ENCODE measurements at regions not wholly inside any gene's neighbourhood (a gene's known extent, or its start where the extent isn't known, plus 50 kb on each side); places are given as distances from the start of the nearest gene placed in this dataset.

DNA sequence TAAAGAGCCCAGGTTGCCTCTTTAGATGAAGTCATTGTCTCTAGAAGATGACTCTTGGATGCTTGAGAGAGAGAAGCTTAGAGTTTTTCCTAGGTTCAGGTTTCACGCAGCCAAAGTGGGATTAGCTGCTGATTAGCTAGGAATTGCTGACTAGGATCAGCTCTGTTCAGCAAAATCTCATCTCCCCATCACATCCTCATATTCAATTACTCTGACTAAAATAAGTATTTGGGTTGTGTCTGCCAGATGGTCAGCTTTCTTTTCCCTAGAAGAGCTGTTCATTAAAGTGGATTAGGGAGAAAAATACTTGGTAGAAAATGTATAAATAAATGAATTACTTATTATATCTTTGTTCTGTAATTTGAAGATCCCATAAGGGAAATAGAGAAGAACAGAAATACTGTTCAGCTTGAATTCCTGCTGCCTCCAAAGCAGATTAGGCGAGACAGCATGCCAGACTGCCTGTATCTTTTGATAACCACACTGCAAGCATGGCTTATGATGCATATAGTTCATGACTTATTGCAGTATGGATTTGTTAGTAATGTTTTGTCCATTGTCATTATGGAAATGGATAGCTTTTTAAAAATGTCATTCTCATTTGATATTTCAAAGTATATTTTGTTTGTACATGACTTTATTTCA, 184.8 kb upstream of the CD180 start:
- TF ChIP-seq TAF1 (IDR thresholded peaks at IDR 0.05; ENCODE audit: borderline replicate concordance, low read depth, low read length) (no peak), POLR2A (IDR thresholded peaks at IDR 0.05; ENCODE audit: low read depth, low read length) (no peak), POLR2AphosphoS5 (IDR thresholded peaks at IDR 0.05; ENCODE audit: low read depth, low read length) (no peak)
